Peyer's patch (tissue), 4 donors: ENCODE measurements at regions not wholly inside any gene's neighbourhood (a gene's known extent, or its start where the extent isn't known, plus 50 kb on each side); places are given as distances from the start of the nearest gene placed in this dataset.
"Not testable (repeated sequence)": the region's sequence is repeated elsewhere in the genome, so short reads cannot be mapped to it uniquely, and the experiment has no call there.

Experiments used
- DNase-seq, 3 donors: peaks; one replicate each; pipeline ENCODE4 v3.0.0-alpha.2; 2017 to 2019
- H3K27ac ChIP-seq, 4 donors: fragments of 200-600 bp; sonication (generic); one replicate each; pipeline ENCODE4 v1.5.1; 2016 to 2019
- H3K27me3 ChIP-seq, 2 donors: fragments of 200-600 bp; sonication (generic); one replicate each; pipeline ENCODE4 v1.5.1; 2019
- H3K36me3 ChIP-seq, 3 donors: fragments of 200-600 bp; sonication (generic); one replicate each; pipeline ENCODE4 v1.5.1; 2016 to 2019
- H3K4me1 ChIP-seq, 4 donors: fragments of 200-600 bp; sonication (generic); one replicate each; pipeline ENCODE4 v1.5.1; 2016 to 2019
- H3K4me3 ChIP-seq, 4 donors: fragments of 200-600 bp; sonication (generic); 1 replicate in 3 of 4; 2 replicates in 1 of 4; pipeline ENCODE4 v1.5.1; 2016 to 2019; ENCODE audit warnings: mild to moderate bottlenecking in 1 of 4
- H3K9me3 ChIP-seq, 4 donors: fragments of 200-600 bp; sonication (generic); one replicate each; pipeline ENCODE4 v1.5.1; 2016 to 2019; ENCODE audit warnings: mild to moderate bottlenecking in 1 of 4
- POLR2A ChIP-seq, 2 donors: fragments of 450-650 bp; IDR thresholded peaks; one replicate each; pipeline ENCODE4 v1.5.1; 2017; ENCODE audit warnings: antibody characterized with exemption in 2 of 2, mild to moderate bottlenecking in 2 of 2, moderate library complexity in 2 of 2
- TF ChIP-seq, protein P1 (sequence below), 6 experiments: fragments of 450-650 bp in 4 of 6; fragments of 200-600 bp in 2 of 6; sonication (generic) in 1 of 6; IDR thresholded peaks; one replicate each; pipeline ENCODE4 v1.5.1; 2017 to 2019; ENCODE audit warnings: antibody characterized with exemption in 6 of 6, mild to moderate bottlenecking in 3 of 6, moderate library complexity in 1 of 6

DNA sequence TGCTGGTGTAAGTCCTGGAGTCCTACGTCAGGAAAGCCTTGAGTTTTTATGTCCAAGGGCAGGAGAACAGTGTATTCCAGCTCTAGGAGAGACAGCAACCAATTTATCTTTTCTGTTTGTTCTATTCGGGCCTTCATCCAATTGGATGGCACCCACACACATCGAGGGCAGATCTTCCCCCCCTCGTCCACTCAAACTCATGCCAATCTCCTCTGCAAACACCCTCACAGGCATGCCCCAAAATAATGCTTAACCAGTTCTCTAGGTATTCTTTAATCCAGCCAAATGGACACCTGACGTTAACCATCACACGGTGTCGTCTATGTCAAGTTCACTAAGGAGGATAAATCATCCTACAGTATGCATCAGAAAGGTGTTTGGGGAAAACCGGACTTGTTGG, 102.5 kb upstream of the TRPM1 start:
- Histone ChIP-seq H3K4me3 (no peak overlapping the region), H3K9me3 (no peaks in the 10 kb centered on the region), H3K27ac (no peak overlapping the region), H3K36me3 (no peaks in the 10 kb centered on the region), H3K27me3 (no peaks in the 10 kb centered on the region), H3K4me1 (no peaks in the 10 kb centered on the region)
- DNase-seq = no peak
- TF ChIP-seq, protein P1, sequence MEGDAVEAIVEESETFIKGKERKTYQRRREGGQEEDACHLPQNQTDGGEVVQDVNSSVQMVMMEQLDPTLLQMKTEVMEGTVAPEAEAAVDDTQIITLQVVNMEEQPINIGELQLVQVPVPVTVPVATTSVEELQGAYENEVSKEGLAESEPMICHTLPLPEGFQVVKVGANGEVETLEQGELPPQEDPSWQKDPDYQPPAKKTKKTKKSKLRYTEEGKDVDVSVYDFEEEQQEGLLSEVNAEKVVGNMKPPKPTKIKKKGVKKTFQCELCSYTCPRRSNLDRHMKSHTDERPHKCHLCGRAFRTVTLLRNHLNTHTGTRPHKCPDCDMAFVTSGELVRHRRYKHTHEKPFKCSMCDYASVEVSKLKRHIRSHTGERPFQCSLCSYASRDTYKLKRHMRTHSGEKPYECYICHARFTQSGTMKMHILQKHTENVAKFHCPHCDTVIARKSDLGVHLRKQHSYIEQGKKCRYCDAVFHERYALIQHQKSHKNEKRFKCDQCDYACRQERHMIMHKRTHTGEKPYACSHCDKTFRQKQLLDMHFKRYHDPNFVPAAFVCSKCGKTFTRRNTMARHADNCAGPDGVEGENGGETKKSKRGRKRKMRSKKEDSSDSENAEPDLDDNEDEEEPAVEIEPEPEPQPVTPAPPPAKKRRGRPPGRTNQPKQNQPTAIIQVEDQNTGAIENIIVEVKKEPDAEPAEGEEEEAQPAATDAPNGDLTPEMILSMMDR (IDR thresholded peaks at IDR 0.05) = no peak
- no peak for TF ChIP-seq POLR2A (IDR thresholded peaks at IDR 0.05)

- Histone ChIP-seq H3K4me3 (no peak overlapping the region), H3K4me1 (no peaks in the 10 kb centered on the region), H3K27ac (no peak overlapping the region), H3K36me3 (no peaks in the 10 kb centered on the region), H3K9me3 (no peaks in the 10 kb centered on the region), H3K27me3 (no peaks in the 10 kb centered on the region)
- TF ChIP-seq POLR2A (IDR thresholded peaks at IDR 0.05) = no peak
- TF ChIP-seq, protein P1 (IDR thresholded peaks at IDR 0.05) = peak in 1 of 6 experiments; percentile 5
- DNase-seq = peak in 1 of 3 donors; percentile 21
Observed at GRCh38 chr15:31206386-31207181, 105.1 kb upstream of the TRPM1 start.

- DNase-seq = no peak
- no peaks in the 10 kb centered on the region for H3K9me3 ChIP-seq
- TF ChIP-seq POLR2A (IDR thresholded peaks at IDR 0.05) = no peak
- TF ChIP-seq, protein P1 (IDR thresholded peaks at IDR 0.05) = no peak
- no peaks in the 10 kb centered on the region for H3K27me3 ChIP-seq
- no peak overlapping the region for H3K27ac ChIP-seq
- no peaks in the 10 kb centered on the region for H3K36me3 ChIP-seq
- H3K4me3 ChIP-seq = no peak overlapping the region
- no peaks in the 10 kb centered on the region for H3K4me1 ChIP-seq
Observed at GRCh38 chr15:31207246-31207645, 105.7 kb upstream of the TRPM1 start.

DNA sequence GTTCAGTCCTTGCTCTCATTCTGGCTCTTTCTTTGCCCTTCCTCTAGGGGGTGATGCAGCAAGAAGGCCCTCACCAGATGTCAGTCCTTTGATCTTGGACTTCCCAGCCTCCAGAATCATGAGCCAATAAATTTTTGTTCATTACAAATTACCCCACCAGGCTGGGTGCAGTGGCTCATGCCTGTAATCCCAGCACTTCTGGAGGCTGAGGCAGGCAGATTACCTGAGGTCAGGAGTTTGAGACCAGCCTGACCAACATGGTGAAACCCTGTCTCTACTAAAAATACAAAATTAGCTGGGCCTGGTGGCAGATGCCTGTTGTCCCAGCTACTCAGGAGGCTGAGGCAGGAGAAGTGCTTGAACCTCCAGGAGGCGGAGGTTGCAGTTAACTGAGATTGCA, 106.3 kb upstream of the TRPM1 start:
- H3K36me3 ChIP-seq, H3K27me3 ChIP-seq, H3K4me3 ChIP-seq, H3K4me1 ChIP-seq, H3K9me3 ChIP-seq, H3K27ac ChIP-seq, DNase-seq: not testable (repeated sequence)

DNA sequence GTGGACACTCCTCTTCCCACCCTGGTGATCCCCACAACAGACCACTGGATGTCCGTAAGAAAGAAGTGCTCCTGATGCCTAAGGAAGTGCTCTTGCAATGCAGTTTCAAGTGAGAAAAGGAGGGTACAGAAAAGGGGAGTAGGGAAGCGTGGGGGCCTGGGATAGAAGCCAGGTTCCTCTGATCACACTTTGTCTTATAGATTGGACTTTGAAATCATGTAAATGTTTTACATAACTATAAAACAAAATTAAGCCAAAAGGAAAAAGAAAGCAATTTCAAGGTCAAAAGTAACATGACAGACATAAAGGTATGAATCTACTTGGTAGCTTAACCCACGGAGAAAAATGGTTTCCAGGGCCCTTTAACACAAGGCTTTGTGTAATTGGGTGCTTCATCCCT, 107.3 kb upstream of the TRPM1 start:
- Histone ChIP-seq H3K4me3 (no peak overlapping the region), H3K4me1 (no peaks in the 10 kb centered on the region), H3K36me3 (no peaks in the 10 kb centered on the region), H3K27ac (no peak overlapping the region), H3K27me3 (no peaks in the 10 kb centered on the region), H3K9me3 (no peaks in the 10 kb centered on the region)
- TF ChIP-seq, protein P1 (IDR thresholded peaks at IDR 0.05) = no peak
- no peak for TF ChIP-seq POLR2A (IDR thresholded peaks at IDR 0.05)
- DNase-seq = peak in 1 of 3 donors; percentile 30

DNA sequence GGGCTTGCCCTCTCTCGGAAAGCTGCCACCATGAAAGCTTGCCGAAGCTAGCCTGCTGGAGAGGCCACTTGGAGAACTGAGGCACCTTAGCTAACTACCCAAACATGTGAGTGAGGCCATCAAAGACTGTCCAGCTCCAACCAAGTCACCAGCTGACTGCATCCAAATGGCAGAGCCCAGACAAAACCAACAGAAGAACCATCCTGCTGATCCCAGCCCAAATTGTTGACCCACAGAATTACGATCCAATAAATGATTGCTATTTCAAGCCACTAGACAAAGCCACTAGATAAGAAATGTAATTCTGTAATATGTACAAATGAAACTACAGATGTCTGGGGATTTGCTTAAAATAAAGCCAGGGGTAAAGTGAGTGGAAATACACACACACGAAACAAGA, 109.8 kb upstream of the TRPM1 start:
- H3K4me3 ChIP-seq = no peak overlapping the region
- TF ChIP-seq, protein P1 (IDR thresholded peaks at IDR 0.05) = no peak
- TF ChIP-seq POLR2A (IDR thresholded peaks at IDR 0.05) = no peak
- H3K4me1 ChIP-seq = peaks cover 5 to 12% (median 8%) of the 10 kb centered on the region in 4 donors
- no peak for DNase-seq
- no peaks in the 10 kb centered on the region for H3K9me3 ChIP-seq
- no peaks in the 10 kb centered on the region for H3K27me3 ChIP-seq
- no peak overlapping the region for H3K27ac ChIP-seq
- H3K36me3 ChIP-seq = no peaks in the 10 kb centered on the region
